Activated CD8-positive, alpha-beta memory T cell treated with anti-CD3 and anti-CD28 coated beads for 1 hour (primary cell): ENCODE measurements at regions not wholly inside any gene's neighbourhood (a gene's known extent, or its start where the extent isn't known, plus 50 kb on each side); places are given as distances from the start of the nearest gene placed in this dataset.

Source experiments
- DNase-seq, 2 donors: peaks; one replicate each; pipeline ENCODE4 v3.0.0-alpha.2; 2020; ENCODE audit warnings: low read depth in 1 of 2; ENCODE audit errors: extremely low read depth in 1 of 2

GRCh38 chr3:30290479-30290878 lies 315.9 kb upstream of the TGFBR2 start:
- DNase-seq, result no peak

- DNase-seq, result no peak
These were observed 314.1 kb upstream of the TGFBR2 start for GRCh38 chr3:30292192-30292893.

DNA sequence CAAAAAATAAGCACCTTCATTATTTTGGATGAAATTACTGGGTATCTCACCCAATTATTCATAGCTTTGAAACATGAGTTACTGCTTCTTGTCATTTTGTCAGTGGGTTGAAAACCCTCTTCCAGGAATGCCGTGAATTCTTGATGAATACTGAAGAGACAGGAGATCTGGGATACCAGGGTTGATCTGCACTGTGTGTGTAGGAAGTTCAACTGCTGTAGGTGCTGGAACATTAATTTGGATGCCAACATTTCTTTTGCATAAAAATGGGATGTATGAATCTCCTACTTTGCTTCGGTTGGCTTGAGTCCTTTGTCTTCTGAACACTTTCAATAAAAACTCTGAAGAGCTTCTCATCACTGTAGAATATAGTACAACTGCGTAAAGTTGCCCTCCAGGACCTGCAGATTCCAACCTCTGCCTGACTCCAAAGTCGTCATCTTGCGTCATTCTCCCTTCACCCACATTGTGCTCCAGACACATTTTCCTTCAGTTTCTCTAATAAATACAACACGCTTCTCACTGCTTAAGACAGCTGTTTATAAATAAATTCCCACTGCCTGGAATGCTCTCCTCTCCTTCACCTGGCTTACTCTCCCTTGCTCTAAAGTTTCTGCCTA lies 312.7 kb upstream of the TGFBR2 start:
- no peak for DNase-seq

GRCh38 chr3:30294241-30294667 lies 312.1 kb upstream of the TGFBR2 start:
- no peak for DNase-seq

DNA sequence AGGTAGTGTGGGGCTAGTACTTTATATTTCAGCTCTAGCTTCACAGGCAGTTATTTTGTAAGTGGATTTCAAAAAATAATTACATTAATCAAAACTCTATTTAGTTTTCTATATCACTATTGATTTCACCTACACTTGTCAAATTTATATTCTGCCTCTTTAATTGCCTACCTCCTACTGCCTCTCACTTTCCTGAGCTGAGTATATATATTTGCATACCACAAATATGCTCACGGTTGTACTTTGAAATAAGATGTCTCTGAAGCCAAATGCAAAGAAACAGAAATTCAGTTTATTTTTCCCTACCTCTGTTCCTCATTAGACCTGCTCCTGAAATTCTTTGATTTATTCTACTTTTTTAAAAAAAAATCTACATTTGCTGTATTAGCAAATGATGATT lies 309.3 kb upstream of the TGFBR2 start:
- DNase-seq, result no peak

- no peak for DNase-seq
These were observed 306.6 kb upstream of the TGFBR2 start for GRCh38 chr3:30299674-30300385.

DNA sequence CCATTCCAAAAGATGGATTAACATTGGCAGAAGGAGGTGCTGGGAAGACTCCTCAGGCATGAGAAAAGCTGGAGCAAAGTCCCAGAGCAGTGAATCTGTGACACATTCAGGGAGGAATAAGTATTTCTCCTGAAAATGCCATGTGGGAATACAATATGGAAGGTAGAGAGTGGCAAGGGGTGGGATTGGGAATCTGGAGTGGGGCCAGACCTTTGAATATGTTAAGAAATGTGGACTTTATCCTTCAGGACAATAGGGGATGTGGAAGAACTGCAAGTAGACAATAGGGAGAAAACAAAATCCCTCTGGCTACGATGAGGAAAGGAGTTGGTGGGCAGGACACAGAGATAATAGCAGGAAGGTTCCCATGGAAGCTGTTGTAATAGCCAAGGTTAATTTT lies 305.6 kb upstream of the TGFBR2 start:
- no peak for DNase-seq

DNA sequence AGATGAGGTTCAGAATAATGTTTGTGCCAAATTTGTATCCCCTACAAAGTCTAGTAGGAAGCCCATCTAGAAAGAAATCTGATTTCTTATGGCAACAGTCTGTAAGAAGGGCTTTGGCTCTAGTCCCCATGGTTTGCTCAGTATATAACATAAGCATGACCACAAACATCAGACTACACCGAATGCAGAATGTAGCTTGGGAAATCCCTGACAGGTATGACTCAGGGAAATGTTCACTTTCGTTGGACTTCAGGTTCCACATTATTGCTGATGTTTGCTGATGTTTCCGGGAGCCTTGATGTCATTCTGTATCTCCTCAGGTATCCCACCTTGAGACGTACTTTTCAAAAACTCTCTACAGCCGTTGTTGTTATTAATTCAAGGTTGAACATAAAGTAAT lies 304.4 kb upstream of the TGFBR2 start:
- DNase-seq, result no peak

DNA sequence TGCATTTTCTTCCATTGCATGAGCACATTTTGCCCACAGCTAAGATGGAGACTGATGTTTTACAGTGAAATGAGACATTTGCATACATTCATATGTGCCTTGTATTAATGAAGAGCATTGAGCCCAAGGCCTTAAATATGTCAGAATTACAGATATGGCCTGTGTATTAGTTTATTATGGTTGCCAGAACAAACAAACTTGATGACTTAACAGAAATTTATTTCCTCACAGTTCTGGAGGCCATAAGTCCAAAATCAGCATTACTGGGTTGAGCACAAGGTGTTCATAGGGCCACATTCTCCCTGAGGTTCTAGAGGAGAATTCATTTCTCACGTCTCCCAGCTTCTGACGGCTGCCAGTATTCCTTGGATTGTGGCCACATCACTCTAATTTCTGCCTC lies 302.6 kb upstream of the TGFBR2 start:
- DNase-seq, result no peak

- no peak for DNase-seq
These were observed 301.4 kb upstream of the TGFBR2 start for GRCh38 chr3:30305021-30305420.

DNA sequence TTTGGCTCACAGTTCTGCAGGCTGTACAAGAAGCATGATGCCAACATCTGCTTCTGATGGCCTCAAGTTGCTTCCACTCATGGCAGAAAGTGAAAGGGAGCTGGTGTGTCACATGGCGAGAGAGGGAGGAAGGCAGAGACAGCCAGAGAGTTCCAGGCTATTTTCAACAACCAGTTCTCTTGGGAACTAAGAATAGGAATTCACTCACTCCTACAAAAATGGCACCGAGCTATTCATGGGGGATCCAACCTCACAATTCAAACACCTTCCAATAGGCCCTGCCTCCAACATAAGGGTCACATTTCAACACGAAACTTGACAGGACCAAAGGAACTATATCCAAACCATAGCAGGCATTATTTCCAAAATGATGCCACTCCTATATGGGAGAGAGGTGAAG lies 299.5 kb upstream of the TGFBR2 start:
- DNase-seq, result no peak

DNA sequence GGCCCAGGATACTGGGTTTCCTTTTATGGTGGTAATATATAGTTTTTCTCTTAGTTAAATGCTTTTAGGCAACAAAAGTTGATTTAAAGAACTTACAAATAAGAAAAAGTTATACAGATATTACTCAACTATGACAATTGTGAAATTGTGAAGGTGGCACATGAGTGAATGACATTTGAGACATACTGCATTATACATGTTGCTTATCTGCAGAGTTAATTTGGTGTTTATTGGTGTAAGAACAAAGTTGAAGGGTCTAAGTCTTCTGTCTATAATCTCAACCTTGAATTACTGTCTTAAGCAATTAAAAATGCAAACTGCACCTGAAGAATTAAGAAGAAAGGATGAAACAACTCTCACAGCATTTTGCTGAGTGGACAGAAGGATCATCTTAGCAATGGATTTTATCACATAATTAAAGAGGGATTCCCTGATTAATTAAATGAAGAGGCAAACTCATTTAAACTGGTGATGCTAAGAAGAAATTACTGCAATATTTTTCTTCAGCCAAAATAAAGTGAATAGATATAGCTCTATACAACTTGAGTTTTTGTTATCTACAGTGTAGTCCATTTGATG lies 298.9 kb upstream of the TGFBR2 start:
- no peak for DNase-seq

DNA sequence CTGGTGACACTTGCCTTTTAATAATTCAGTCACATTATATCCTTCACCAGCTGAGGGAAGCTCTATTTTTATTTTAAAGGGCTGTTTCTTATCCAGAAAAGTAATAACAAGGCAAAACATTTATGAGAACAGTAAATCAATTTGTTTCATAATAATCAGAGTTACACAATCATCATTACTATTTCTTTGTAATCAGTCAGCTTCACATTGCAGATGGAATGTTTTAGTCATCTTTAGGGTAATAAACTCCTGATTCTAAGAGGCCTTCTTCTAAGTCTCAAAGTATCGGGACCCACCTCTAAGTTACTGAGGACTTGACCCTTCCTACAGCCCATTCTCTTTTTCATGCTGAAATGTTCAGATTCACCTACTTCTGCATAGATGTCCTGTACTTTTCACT lies 298.3 kb upstream of the TGFBR2 start:
- DNase-seq, result no peak

DNA sequence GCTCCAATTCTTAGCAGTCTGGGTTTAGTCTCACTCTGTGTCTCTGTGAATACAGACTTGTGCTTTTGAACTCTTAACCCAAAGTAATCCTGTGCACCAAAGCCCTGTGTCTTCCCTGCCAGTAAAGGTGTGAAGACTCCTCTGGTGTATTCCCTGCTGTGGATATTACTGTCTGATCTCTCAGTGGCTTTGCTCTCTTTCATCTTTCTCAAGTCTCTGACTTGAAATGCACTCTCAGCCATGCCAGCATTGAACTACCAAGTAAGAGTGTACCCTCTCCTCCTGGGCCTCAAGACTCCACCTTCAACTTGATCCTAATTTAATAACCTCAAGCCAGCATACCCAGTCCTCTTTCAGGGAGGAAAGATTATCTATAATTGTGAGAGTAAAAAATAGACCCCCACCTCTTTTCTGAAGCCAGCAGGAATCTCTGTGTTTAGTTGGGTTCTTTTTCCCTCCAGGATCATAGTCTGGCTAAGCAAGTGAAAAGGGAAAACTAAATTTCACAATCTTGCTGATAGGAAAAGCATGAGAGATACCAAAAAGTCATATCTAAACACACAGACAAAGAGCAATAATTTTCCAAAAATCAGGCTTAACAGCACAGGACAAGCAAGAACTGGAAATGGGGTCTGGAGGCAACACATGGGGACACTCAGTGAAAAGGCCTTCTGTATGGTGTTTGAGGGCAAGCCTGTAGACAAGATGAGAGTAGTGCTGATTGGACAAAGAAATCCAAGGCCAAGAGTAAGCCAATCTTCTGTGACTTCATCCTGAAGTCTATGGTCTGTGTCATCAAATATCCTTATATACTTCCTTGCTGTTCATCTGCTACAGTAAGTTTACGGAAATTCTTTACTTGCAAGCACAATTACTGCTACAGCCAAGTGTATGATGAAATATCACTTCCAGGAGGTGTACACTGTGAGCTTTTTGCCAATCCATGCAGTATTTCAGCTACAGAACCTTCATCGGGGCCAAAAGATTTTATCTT lies 296.1 kb upstream of the TGFBR2 start:
- DNase-seq, result no peak

DNA sequence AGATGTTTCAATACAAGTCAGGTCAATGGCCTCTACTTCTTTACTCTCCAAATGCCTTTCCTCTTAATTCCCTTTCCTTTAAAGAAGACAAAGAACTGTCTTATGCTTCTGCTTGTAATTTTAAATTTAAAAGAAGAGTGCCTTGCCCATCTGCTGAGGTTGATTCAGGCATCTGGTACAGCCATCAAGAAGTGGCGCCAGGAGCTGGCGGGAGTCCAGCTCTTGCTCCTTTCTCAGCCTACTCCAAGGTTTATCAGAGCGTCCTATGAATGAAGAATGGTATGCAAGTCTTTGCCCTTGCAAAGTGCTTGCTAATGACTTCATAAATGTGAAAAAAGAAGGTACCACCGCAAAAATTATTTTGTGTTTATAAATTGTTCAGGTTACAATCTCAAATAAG lies 294.6 kb upstream of the TGFBR2 start:
- DNase-seq, result no peak

- DNase-seq, result no peak
These were observed 292.6 kb upstream of the TGFBR2 start for GRCh38 chr3:30313840-30314239.

DNA sequence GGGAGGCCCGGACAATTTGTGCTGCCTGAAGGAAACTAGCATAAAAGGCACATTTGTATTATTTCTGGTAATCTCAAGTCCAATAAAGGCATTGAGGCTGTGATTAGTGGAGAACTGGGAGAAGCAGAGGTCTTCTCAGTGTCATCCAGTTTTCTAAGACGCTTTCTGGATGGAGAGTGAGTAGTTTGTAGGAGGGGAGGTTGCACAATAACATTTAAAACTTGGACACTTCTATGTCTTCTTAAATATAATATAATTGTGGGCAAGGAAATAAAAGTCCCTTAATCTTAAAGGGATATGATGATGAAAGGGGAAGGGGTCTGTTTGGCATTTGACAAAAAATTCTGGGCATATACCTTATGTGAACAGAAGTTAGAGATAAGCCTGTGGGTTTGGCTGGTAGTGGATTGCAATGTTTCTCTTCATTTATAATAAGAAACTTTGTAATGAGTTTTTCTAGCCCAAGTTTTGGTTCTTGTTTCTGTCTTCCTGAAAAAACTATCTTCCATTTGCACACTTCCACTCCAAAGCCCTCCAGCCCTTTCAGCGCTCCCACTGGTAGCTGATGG lies 291.6 kb upstream of the TGFBR2 start:
- DNase-seq, result no peak

DNA sequence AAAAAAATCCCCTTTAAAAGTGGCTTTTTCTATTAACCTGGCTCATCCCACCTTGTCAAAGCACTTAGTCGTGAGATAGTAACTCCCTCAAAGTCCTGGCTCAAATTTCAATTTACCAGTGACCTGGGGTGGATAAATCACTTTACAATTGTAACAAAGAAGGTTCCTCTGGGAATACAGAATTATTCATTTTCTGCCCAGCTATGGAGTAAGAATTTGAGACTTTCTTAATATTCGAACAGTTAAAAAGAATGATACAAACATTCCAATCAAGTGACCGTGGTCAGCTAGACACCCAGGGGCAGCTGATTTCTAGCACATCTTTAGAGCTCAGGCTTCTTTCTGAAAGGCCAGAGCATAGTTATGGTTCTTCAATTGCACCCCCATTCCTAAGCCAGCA lies 291.0 kb upstream of the TGFBR2 start:
- no peak for DNase-seq

- DNase-seq, result no peak
These were observed 288.8 kb upstream of the TGFBR2 start for GRCh38 chr3:30317561-30317960.

- no peak for DNase-seq
These were observed 288.3 kb upstream of the TGFBR2 start for GRCh38 chr3:30318110-30318509.
